ENCODE measurements at regions not wholly inside any gene's neighbourhood (a gene's known extent, or its start where the extent isn't known, plus 50 kb on each side); places are given as distances from the start of the nearest gene placed in this dataset.

DNA sequence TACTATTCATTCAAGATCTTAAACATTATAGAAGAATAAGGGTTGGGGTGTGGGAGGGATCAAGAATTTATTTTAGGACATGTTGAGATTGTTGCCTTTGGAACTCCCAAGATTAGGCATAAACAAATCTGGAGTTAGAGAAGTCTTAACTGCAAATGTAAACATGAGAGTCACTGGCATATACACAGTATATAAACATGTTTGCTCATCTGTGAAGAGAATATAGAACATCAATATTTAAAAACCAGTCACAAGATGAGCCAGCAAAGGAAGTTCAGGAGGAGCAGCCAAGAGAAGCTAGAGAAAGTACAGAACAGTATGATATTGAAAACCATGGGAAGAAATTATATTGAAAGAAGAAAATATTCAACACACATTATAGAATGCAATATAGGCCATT lies 638.6 kb upstream of the SLC39A10 start:
- peak; percentile 38 for DNase-seq (ENCODE audit: low read depth)
- TF ChIP-seq, protein P1, sequence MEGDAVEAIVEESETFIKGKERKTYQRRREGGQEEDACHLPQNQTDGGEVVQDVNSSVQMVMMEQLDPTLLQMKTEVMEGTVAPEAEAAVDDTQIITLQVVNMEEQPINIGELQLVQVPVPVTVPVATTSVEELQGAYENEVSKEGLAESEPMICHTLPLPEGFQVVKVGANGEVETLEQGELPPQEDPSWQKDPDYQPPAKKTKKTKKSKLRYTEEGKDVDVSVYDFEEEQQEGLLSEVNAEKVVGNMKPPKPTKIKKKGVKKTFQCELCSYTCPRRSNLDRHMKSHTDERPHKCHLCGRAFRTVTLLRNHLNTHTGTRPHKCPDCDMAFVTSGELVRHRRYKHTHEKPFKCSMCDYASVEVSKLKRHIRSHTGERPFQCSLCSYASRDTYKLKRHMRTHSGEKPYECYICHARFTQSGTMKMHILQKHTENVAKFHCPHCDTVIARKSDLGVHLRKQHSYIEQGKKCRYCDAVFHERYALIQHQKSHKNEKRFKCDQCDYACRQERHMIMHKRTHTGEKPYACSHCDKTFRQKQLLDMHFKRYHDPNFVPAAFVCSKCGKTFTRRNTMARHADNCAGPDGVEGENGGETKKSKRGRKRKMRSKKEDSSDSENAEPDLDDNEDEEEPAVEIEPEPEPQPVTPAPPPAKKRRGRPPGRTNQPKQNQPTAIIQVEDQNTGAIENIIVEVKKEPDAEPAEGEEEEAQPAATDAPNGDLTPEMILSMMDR (IDR thresholded peaks at IDR 0.05; ENCODE audit: insufficient read depth, low read depth, low read length) = no peak
- H3K4me3 ChIP-seq (ENCODE audit: low read depth, low read length) = no peak overlapping the region

DNA sequence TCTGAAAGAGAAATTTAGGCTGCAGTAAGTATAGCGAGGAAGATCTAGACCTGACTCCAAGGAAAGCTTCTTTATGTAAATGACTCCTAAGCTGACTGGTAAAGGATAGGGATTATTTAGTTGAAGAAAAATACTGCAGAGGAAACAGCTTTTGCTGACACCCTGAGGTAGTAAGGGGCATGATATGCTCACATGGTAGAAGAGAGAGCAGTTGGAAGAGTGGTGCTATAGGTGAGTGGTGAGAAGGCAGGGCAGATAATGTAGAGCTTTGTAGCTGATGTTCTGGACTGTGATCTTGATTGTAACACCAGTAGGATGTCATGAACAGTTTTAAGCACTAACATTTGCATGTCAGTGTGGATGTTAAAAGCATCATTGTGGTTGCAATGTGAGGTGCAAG lies 639.1 kb upstream of the SLC39A10 start:
- TF ChIP-seq, protein P1 (IDR thresholded peaks at IDR 0.05; ENCODE audit: insufficient read depth, low read depth, low read length) = no peak
- H3K4me3 ChIP-seq (ENCODE audit: low read depth, low read length) = no peak overlapping the region
- DNase-seq (ENCODE audit: low read depth) = no peak

DNA sequence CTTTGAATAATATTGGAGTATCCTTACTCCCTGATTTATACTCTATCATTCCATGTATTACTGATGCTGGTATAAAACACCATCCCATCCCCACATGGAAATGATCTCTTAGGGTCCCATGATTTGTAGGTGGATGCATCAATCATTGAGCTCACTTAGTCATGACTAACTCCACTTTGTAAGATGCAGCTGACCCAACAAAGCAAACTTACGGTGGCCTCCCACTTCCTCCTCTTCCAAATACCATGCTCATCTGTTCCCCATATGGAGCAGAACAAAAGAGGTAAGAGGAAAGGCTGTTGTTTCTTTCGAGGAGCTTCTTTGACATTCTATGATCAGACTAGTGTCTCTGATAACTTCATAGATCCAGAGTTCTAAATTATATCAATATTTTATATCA lies 640.2 kb upstream of the SLC39A10 start:
- no peak for DNase-seq (ENCODE audit: low read depth)
- TF ChIP-seq, protein P1 (IDR thresholded peaks at IDR 0.05; ENCODE audit: insufficient read depth, low read depth, low read length) = no peak
- H3K4me3 ChIP-seq (ENCODE audit: low read depth, low read length) = no peak overlapping the region

DNA sequence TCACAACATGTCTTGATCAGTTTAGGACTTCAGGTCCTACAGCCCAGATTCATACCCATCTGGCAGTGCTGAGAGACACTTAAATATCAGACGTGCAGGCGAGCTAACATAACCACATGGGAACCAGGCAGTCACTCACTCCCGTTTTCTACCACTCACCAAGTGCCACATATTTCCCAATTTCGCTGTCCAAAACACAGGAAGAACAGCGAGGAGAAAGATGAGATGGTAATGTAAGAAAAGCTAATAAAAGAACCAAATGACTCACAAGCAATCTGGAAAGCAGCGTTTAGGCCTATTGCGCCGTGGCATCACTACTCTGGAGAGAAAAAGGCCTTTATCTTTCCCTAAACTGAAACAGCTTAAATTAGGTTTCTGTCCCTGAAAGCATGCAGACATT lies 647.8 kb upstream of the SLC39A10 start:
- DNase-seq (ENCODE audit: low read depth) = peak; percentile 51
- no peak overlapping the region for H3K4me3 ChIP-seq (ENCODE audit: low read depth, low read length)
- TF ChIP-seq, protein P1 (IDR thresholded peaks at IDR 0.05; ENCODE audit: insufficient read depth, low read depth, low read length) = no peak

DNA sequence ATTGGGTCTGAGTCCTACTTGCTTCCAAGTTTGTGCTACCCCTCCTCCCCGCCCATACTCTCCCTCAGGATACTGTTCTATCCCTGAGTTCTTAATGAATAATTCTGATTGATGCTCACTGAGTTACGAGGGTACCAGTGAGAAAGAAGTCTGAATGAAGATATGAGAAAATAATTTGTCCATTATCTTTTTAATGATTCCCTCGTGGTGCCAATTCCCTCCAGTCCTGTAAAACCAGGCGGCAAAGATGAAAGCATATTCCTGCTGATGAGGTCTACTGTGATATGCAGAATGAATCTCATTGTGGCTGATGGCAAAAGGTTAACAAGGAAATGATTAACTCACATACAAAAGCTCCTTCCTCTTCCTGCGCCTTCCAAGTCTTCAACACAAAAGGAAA lies 650.2 kb upstream of the SLC39A10 start:
- no peak overlapping the region for H3K4me3 ChIP-seq (ENCODE audit: low read depth, low read length)
- TF ChIP-seq, protein P1 (IDR thresholded peaks at IDR 0.05; ENCODE audit: insufficient read depth, low read depth, low read length) = no peak
- DNase-seq (ENCODE audit: low read depth) = no peak

DNA sequence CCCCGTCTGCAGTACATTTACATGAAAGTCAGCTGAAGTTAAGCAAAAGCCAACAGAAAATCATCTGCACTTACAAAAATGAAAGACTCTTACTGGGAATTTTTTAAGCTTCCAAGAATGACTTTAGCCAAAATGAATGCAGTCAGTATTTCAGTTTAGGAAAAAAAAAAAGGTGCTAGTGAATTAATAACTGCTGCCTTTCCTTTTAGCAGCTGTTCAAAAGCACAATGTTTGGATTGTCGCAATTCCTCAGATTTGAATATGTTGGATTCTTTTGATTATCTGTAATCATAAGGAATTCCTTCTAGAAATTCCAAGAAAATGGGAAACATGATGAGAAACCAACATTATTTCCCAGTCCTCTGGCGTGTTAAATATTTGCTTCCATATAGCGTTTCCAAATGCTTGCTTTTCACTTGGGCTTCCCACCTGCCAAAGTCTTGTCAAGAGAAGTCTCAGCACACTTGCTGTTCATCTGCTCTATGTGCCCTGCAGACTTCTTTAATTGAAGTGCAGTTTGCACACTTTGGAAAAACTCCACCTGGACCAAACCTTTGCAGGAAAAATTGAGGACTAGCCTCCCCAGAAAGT lies 653.0 kb upstream of the SLC39A10 start:
- H3K4me3 ChIP-seq (ENCODE audit: low read depth, low read length) = no peak overlapping the region
- DNase-seq (ENCODE audit: low read depth) = no peak
- TF ChIP-seq, protein P1 (IDR thresholded peaks at IDR 0.05; ENCODE audit: insufficient read depth, low read depth, low read length) = no peak

DNA sequence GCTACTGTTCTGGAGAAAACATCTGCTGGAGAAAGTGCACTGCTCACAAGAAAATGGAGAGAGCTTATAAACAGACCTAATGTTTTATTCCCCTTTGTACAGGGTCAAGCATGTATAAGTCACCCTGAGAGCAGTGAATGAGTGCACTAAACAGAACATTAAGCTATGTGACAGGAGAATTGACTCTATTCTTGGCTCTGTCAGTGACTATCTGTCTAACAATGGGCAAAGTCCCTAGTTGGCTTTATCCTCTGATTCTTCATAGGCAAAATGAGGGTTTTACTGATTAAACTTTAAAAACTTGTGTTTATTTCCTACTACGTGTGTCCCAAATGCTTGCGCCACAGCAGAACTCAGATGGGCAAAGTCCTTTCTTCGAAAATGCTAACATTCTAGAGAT lies 655.1 kb upstream of the SLC39A10 start:
- TF ChIP-seq, protein P1 (IDR thresholded peaks at IDR 0.05; ENCODE audit: insufficient read depth, low read depth, low read length) = no peak
- H3K4me3 ChIP-seq (ENCODE audit: low read depth, low read length) = no peak overlapping the region
- DNase-seq (ENCODE audit: low read depth) = no peak

Measured in fibroblast of villous mesenchyme (primary cell).